ENCODE measurements at regions not wholly inside any gene's neighbourhood (a gene's known extent, or its start where the extent isn't known, plus 50 kb on each side); places are given as distances from the start of the nearest gene placed in this dataset.

- TF ChIP-seq PATZ1 (tag by site-specific recombination; IDR thresholded peaks at IDR 0.05) (no peak), ZFP3 (tag by site-specific recombination; IDR thresholded peaks at IDR 0.05; ENCODE audit: low read depth) (no peak), YY1 (tag by site-specific recombination; IDR thresholded peaks at IDR 0.05) (no peak), BCL11A (tag by site-specific recombination; IDR thresholded peaks at IDR 0.05; ENCODE audit: low read depth) (no peak), ZNF404 (tag by site-specific recombination; IDR thresholded peaks at IDR 0.05) (no peak), ZNF426 (tag by site-specific recombination; IDR thresholded peaks at IDR 0.05) (no peak)
- TF ChIP-seq, protein P1, sequence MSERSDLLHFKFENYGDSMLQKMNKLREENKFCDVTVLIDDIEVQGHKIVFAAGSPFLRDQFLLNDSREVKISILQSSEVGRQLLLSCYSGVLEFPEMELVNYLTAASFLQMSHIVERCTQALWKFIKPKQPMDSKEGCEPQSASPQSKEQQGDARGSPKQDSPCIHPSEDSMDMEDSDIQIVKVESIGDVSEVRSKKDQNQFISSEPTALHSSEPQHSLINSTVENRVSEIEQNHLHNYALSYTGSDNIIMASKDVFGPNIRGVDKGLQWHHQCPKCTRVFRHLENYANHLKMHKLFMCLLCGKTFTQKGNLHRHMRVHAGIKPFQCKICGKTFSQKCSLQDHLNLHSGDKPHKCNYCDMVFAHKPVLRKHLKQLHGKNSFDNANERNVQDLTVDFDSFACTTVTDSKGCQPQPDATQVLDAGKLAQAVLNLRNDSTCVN (tag by site-specific recombination; optimal IDR thresholded peaks at IDR 0.05), result no peak
Observed at GRCh38 chr4:69044247-69044646, 52.0 kb upstream of the UGT2B7 start (continued).

Measured in HEK293 (cell line).